Stimulated activated CD4-positive, alpha-beta T cell treated with anti-CD3 and anti-CD28 coated beads, Interleukin-12 subunit alpha, Interleukin-12 subunit beta, amount 100 ng/mL, for 4 hours (primary cell): ENCODE measurements at regions not wholly inside any gene's neighbourhood (a gene's known extent, or its start where the extent isn't known, plus 50 kb on each side); places are given as distances from the start of the nearest gene placed in this dataset.
"Not testable (repeated sequence)": the region's sequence is repeated elsewhere in the genome, so short reads cannot be mapped to it uniquely, and the experiment has no call there.

Experiments used
- DNase-seq: peaks from one replicate; pipeline ENCODE4 v3.0.0-alpha.2; 2020

DNA sequence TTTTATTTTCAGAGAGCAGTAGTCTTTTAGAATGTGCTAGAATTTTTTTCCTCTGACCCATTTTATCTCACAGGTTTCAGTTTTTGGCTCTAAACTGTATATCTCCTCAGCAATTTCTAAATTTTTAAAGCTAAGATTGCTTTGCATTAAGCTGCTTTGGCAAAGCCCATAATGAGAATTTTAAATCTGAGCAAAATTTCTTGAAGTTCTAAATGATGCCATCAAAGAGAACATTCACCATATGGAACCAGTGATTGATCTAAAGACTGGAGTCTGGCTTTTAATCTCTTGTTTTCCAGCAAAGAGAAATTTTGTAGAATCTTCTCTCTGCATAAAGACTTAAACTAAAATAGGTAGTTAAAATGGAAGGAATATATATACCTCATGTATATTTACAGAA, 313.6 kb downstream of the TBC1D32 start:
- DNase-seq, result no peak

DNA sequence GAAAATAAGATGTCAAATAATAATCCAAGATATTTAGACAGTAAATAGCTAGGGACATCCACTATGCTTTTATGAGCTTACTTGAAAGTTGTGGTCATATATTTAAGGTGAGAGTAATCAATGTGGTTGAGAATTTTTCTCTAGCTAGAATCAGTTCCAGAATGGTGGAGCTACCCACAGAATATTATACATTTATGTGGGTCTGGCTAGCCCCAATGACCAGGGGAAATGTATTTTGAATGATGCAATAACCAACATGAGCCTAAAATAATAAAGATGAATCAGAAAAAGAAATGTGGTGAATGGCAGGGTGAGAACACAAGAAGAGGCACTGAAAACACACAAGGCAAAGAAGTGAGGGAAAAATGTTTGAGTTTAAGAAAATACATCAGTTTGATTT, 325.7 kb downstream of the TBC1D32 start:
- no peak for DNase-seq

DNA sequence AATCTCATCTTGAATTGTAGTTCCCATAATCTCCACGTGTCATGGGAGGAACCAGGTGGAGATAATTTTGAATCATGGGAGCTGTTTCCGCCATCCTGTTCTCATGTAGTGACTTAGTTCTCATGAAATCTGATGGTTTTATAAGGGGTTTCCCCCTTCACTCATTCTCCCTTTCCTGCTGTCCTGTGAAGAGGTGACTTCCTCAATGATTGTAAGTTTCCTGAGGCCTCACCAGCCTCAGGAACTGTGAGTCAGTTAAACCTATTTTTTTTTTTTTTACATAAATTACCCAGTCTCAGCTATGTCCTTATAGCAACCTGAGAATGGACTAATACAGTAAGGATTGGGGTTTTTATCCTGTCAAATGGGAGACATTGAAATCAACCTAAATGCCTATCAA, 328.3 kb downstream of the TBC1D32 start:
- no peak for DNase-seq

DNA sequence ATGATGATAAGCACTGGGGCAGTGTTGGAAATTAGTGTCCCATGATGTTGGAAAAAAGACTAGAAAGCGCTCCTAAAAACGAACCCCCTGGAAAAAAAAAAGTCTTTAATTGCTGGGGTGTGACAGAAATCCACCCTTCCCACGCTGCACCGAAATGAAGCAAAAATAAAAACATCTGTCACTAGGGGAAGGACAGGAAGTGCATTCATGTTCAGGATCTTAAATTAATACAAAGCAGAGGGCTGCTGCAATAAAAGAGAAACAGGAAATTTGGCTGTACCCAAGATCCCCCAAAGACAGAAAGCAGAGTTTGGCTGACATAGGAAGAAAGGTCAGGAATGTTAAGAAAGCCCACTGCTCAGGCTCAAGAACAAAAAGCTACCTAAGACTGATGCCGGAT, 333.9 kb downstream of the TBC1D32 start:
- DNase-seq, result no peak

DNA sequence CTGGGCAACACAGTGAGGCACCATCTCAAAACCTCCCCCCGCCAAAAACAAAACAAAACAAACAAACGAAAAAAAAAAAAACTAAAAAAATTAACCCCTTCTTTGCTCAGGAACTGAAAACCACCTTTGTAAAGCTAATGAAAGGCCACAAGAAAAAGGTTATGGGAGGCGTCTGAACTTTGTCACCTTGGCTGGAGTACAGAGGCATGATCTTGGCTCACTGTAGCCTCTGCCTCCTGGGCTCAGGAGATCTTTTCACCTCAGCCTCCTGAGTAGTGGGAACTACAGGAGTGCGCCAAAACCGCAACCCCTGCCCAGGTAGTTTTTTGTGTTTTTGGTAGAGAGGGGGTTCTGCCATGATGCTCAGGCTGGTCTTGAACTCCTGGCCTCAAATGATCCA, 337.9 kb downstream of the TBC1D32 start:
- no peak for DNase-seq

DNA sequence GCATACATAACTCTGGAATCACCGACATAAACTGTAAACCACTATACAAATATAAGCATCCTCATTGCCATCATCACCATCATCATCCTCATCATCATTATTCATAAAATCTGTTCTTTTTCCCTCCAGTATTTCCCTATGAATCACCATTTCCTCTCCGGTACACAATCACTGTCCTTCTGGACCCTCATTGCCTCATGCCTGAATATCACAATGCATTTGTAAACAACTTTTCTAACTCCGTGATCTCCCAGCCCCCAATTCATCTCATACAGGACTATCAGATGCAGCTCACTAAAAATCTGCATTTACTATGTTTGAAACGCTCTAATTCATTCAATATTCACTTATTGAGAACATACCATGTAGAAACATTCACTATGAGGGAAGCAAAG, 339.7 kb downstream of the TBC1D32 start:
- DNase-seq, result no peak

DNA sequence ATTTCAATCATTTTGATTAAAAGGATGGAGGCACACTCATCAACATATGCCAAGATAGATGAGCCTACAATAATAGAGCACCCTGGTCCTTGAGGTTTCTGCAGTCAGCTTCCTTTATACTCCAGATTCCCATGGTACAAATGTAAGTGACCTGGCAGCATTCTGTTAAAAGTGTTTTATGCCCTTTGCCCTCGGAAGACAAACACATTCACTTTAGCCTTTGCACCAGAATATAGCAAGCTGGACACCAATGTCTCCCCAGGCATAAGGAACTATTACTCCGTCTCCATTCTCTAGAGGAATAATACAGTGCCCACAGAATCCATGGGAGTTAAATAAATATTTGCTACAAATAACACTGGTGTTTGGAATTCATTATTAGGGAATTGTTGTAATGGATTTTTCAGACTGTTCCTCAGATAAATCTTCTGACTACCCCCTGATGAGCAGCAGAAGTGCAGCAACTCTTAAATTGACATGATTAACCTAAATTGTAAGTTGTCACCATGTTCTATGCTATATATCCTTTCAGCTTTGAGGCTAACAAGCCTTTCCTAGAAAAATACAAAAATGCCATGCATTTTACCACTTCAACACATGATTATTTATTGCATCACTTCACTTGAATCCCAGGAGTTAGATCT, 340.2 kb downstream of the TBC1D32 start:
- no peak for DNase-seq

DNA sequence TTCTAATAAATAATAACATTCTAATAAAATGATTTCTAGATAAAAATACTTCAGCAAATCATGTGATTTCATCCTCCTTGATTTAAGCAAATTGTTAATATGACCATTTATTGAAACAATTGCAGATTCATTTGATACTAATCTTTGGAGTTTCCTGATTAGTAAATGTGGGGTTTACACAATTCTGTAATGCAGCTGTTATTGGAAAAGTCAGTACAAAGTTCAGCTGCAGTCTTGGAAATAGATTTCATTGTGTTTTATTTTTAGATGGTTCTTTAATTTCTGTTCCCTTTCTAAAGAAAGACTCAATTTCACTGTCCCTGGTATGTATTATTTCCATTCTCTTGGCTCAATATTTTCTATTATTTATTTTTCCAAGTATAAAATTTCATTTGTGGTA, 342.0 kb downstream of the TBC1D32 start:
- no peak for DNase-seq

DNA sequence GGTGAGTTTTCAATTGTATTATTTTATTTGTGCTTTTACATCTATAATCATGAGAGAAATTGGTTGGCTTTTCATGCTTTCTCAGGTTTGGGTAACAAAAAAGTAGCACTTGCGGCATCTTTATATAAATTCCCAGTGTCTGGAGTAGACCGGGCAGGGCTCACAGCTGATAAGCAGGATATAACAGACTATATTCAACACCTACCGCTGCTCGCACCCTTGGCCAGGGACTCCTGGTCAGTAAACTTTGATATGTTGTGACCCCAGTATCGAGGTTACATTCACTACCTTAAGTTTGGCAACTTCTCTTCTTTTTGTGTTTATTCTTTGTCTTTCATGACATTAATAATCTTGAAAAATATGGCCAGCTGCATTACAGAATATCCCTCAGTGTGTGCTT, 343.4 kb downstream of the TBC1D32 start:
- DNase-seq, result no peak

DNA sequence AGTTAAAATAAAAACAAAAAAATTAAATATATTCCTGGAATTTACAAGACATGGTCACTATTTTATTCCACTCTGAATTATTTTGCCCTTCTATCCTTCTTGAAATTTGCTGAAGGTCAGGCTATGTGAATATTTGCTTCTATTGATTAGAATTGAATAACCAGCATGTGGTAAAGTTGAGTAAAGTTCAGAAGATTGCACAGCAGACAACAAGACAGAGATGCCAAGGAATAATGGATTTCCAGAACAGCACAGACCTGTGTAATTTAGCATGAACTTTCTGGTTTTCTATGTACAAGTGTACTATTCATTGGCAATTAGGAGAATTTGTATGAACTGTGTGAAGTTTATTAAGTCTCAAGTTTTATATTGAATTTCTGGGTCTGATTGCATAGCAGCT, 352.4 kb downstream of the TBC1D32 start:
- DNase-seq, result no peak

DNA sequence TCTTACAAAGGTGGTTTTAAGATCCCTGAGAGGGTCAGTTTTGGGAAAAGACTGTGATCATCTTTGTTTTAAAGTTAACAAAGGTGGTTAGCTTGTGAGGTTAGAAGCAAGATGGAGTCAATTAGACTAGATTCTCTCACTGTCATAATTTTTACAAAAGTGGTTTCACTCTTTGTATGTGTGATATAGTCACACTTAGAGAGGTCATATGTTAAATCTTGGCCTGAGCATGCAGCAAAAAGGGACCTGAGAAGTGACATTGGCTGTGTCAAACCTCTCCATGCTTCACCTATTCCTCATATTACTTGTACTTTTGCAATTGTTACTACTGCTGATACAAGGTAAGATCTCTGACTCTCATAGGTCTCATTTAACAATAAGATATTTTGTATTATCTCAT, 368.0 kb downstream of the TBC1D32 start:
- DNase-seq, result no peak

DNA sequence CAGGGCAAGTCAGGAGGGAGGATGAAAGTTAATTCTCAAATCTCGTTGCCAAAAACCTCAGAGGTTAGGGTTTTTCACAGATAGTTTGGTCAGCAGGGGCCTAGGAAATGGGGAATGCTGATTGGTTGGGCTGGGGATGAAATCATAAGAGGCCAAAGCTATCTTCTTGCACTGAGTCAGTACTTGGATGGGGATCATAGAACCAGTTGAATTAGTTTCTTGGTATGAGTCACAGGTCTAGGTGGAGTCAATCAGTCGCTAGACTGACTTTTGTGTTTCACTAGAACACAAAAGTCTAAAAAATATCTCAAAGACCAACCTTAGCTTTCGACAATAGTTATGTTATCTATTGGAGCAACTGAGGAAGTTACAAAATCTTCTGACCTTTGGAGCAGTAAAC, 368.5 kb downstream of the TBC1D32 start:
- DNase-seq, result no peak

DNA sequence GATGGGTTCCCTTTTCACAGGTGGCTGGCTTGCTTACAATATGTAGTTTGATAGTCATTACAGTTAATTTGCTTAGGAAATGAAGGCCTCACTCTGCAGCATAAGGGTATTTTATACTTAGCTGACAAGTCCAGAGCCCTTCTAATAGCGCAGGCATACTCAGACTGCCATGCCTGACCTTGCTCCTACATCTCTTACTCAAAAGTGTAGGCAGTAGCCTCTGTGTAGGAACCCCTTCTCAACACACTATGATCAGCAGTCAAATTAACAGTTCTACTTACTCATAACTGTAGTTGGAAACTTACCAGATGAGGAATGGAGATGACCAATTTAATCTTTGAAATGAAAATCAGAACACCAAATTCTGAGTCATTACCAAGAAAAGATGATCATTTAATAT, 373.5 kb downstream of the TBC1D32 start:
- no peak for DNase-seq

DNA sequence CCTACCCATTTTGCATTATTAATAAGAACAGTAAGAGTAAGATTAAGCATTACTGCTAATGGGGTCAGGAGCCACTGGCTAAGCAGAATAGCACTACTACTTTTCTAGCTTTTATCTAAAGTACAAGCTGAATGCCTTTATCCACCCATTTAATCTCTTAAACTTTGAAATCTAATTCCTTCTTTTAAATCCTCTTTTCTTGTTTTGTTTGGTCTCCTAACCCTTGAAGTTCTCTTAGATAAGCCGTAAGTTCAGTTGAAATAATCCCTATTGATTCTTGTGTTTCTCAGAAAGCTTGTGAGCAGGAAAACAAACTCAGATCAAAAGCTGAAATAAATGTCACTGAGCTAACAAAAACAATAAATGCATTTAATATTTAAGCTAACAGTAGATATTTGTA, 380.2 kb downstream of the TBC1D32 start:
- DNase-seq, result no peak

DNA sequence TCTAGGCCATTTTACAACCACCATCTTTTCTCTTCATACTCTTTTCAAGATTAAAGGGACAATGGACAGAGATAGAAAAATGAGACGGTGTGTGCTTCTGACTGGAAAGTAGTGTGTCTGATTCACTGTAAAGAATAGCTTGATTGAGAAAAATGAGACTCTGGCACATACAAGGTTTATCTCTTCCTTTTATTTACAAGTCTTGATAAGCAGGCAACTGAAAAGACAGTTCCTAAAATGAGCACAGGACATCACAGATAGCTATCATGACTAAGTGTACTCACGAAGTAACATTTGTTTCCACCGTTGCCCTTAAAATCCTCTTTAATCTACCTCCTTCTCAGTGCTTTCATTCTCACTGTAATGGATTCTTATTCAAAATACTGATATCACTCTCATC, 383.0 kb downstream of the TBC1D32 start:
- no peak for DNase-seq

DNA sequence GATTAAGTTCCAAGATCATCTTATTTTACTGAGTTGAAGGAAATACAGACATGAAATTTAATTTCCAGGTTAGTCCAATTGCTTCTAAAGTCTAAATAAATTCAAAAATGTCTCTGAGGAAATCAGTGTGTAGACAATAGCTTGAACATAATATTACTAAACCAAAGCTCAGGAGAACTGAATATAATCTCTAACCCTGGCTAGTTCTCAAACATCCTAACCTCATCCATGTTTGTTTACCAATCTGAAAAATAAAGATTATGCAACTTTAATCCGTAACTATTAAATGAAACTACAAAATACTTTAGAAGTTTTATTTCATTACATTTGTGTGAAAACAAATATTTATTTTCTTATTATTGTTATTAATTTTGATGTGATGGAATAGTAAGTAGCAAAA, 387.2 kb downstream of the TBC1D32 start:
- no peak for DNase-seq

DNA sequence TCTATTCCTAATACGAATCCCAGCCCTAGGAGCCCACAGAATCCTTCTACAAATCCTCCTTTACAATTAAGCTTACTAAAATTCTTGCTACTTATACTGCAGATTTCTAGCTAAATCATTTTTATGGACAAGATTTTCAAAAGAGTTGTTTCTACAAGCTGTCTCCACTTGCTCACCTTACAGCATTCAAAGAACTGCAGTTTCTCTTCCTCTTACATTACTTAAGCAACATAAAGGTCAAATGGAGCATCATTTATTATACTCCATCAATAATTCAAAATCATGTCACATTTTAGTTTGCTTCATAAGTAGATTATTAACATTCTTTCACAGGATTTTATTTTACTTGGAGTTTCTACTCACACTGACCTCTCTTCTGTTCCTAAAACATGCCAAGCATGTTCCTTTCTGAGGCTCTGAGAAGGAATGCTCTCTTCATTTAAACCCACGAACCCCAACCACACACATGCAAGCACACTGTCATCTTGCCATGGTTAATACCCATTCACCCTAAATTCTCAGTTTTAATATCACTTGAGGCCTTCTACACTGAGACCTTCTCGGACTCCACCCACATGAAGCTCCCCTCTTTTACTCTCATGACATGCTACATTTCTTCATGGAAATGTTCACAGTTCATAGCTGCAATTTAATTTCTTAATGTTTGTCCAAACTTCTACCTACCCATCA, 388.2 kb downstream of the TBC1D32 start:
- DNase-seq, result no peak

DNA sequence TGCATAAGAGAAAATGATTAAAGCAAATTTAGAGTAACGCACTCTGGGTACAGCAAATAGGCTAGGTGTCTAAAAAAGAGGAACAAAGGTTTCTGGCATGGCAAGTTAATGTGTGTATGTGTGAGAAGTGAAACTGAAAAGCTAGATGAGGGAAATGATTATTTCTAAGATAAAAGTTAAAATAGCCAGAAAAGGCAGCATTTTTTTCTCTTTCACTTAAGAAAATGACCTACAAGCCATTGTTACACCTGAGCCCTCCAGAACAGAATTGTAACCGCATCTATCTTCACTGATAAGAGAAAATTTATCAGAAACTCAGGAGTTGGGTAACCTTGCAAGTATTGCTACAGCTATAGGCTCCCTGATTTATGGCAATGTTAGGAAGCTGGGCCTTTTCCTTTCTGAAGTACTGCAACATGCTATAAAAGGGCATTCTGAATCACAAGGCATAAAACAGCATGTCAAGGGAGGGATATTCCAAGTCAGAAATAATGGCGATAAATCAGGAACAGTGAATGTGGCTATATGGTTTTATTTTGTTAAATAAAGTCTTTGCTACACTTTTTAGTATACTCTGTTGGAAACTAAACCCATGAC, 395.3 kb downstream of the TBC1D32 start:
- DNase-seq, result no peak

DNA sequence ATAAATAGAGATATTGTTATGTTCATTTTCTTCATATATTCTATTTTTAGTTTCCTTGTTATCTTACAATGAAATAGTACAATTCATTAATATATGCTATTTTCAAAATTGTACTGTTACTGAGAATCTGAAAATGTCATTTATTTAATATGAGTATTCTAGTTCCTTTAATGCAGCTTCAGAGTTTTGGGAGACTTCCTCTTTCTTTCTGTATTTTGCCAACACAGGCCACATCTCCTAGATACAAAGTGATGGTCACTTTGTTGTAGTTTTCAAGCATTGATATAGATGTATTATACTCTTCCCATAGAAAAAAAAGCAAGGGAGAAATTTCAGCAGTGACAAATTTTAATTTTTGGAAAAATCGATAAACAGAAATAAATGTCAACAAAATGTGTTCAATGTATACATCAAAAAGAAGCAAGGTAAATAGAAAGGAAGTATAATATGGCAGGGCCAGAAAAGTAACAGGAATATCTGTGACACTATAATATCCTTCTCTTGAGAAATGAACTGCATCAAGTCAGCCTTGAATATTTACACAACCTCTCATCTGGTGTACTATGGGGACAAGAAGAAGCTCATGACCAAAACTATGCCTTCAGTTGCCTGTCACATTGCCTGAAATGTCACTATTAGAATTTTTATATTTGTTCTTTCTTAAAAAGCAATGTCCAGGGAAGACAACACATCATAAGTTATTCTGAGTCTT, 396.0 kb downstream of the TBC1D32 start:
- DNase-seq, result no peak

DNA sequence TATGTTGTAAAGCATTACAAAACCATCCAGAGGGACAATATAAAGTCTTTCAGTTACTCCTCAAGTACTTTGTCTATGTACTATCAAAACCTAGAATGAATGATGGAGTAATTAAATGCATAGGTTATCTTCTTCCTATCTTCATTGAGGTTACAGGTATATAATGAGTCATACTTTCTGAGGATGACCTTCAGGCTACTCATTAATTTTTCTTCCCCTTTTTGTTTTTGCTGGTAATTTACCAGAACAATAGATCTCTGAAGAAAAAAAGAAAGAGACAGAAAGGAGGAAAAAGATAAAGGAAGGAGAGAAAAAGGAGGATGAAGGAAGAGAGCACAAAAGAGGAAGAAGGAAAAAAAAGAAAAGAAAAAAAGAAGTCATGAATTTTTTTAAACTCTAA, 398.4 kb downstream of the TBC1D32 start:
- DNase-seq, result no peak

DNA sequence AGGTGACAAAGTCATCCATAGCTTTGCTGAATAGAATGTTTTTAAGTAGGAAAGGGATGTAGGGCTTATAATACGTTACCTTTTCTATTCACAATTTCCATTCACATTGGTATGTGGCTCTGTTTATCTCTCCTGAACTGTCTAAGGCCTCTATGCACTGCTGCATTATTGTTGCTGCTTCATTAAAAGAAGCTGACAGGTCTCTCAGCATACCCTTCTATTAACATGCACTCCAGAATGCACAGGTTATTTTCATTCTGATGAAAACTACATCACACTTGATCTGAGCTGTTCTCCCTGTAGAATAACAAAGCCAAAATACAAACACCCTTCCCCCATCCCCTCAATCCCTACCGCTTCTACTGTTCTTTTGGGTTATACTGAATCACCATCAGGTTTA, 399.3 kb downstream of the TBC1D32 start:
- no peak for DNase-seq

DNA sequence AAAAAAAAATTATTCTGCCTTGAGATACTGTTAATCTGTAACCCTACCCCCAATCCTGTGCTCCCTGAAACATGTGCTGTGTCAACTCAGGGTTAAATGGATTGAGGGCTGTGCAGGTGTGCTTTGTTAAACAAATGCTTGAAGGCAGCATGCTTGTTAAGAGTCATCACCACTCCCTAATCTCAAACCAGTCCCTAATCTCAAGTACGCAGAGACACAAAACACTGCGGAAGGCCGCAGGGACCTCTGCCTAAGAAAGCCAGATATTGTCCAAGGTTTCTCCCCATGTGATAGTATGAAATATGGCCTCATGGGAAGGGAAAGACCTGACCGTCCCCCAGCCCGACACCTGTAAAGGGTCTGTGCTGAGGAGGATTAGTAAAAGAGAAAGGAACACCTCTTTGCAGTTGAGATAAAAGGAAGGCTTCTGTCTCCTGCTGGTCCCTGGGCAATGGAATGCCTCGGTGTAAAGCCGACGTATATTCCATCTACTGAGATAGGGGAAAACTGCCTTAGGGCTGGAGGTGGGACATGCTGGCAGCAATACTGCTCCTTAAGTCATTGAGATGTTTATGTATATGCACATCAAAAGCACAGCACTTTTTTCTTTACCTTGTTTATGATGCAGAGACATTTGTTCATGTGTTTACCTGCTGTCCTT, 402.6 kb downstream of the TBC1D32 start:
- DNase-seq, result not testable (repeated sequence)

DNA sequence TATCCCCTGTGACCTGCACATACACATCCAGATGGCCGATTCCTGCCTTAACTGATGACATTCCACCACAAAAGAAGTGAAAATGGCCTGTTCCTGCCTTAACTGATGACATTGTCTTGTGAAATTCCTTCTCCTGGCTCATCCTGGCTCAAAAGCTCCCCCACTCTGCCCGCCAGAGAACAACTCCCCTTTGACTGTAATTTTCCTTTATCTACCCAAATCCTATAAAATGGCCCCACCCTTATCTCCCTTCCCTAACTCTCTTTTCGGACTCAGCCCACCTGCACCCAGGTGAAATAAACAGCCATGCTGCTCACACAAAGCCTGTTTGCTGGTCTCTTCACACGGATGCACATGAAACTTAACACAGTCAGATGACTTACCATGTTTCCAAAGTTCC, 403.8 kb downstream of the TBC1D32 start:
- DNase-seq, result not testable (repeated sequence)

DNA sequence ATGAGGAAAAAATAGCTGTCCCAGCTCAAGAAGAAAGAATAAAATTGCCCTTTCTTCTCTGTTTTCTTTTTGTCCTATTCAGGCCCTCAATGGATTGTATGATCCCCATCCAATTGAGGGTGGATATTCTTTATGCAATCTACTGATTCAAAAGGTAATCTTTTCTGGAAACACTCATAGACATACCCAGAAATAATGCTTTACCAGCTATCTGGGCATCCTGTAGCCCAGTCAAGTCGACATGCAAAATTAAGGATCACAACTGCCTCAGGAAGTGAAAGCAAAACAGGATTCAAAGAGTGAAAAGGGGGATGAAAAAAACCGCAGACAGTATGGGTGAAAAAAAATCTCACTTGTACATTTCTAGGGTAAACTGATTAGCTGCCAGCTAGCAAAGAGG, 410.1 kb downstream of the TBC1D32 start:
- no peak for DNase-seq
